HepG2 (cell line): ENCODE measurements at regions not wholly inside any gene's neighbourhood (a gene's known extent, or its start where the extent isn't known, plus 50 kb on each side); places are given as distances from the start of the nearest gene placed in this dataset.

ENCODE experiments used
- ASH2L ChIP-seq: fragments of 300-600, 200-600 bp; sonication (generic); IDR thresholded peaks from 2 replicates; pipeline ENCODE4 v1.7.0; 2017; ENCODE audit warnings: low read depth, mild to moderate bottlenecking, moderate library complexity, mixed read lengths, low read length; ENCODE audit not compliant: insufficient read length
- FOXK2 ChIP-seq: fragments of 450-650 bp; IDR thresholded peaks from 2 replicates; pipeline ENCODE4 v1.6.1; 2016
- HOXA7 ChIP-seq: sonication (generic); formaldehyde crosslinking; IDR thresholded peaks from 2 replicates; pipeline ENCODE4 v1.8.1; 2022; ENCODE audit warnings: mild to moderate bottlenecking, missing genetic modification reagents, moderate library complexity
- JUNB ChIP-seq: sonication (generic); formaldehyde crosslinking; IDR thresholded peaks from 2 replicates; pipeline ENCODE4 v1.8.0; 2022; ENCODE audit warnings: missing genetic modification reagents, mild to moderate bottlenecking, borderline replicate concordance
- PHB2 ChIP-seq: fragments of 450-650 bp; IDR thresholded peaks from 2 replicates; pipeline ENCODE4 v1.6.1; 2018; ENCODE audit not compliant: partially characterized antibody
- POLR2A ChIP-seq, 2 experiments: IDR thresholded peaks; 2 replicates each; pipeline ENCODE4 v1.6.1; 2011; ENCODE audit warnings: low read depth in 2 of 2, low read length in 2 of 2, mild to moderate bottlenecking in 1 of 2, moderate library complexity in 1 of 2; ENCODE audit not compliant: insufficient read depth in 1 of 2
- PTBP1 ChIP-seq: fragments of 200-400 bp; formaldehyde crosslinking; IDR thresholded peaks from 2 replicates; pipeline ENCODE4 v1.6.1; 2018; ENCODE audit warnings: low read length, low read depth; ENCODE audit not compliant: poor library complexity, severe bottlenecking
- ZNF496 ChIP-seq: sonication (generic); formaldehyde crosslinking; IDR thresholded peaks from 2 replicates; pipeline ENCODE4 v1.8.1; 2023; ENCODE audit warnings: mild to moderate bottlenecking, moderate library complexity, missing genetic modification reagents; ENCODE audit not compliant: insufficient replicate concordance
- ZNF788 ChIP-seq: sonication (generic); formaldehyde crosslinking; IDR thresholded peaks from 2 replicates; pipeline ENCODE4 v1.5.0; 2020; ENCODE audit warnings: mild to moderate bottlenecking, missing genetic modification reagents, borderline replicate concordance
- TF ChIP-seq, protein P1 (sequence below): sonication (generic); formaldehyde crosslinking; IDR thresholded peaks from 2 replicates; pipeline ENCODE4 v1.4.0; 2020; ENCODE audit warnings: mild to moderate bottlenecking, missing genetic modification reagents, borderline replicate concordance

- TF ChIP-seq, protein P1, sequence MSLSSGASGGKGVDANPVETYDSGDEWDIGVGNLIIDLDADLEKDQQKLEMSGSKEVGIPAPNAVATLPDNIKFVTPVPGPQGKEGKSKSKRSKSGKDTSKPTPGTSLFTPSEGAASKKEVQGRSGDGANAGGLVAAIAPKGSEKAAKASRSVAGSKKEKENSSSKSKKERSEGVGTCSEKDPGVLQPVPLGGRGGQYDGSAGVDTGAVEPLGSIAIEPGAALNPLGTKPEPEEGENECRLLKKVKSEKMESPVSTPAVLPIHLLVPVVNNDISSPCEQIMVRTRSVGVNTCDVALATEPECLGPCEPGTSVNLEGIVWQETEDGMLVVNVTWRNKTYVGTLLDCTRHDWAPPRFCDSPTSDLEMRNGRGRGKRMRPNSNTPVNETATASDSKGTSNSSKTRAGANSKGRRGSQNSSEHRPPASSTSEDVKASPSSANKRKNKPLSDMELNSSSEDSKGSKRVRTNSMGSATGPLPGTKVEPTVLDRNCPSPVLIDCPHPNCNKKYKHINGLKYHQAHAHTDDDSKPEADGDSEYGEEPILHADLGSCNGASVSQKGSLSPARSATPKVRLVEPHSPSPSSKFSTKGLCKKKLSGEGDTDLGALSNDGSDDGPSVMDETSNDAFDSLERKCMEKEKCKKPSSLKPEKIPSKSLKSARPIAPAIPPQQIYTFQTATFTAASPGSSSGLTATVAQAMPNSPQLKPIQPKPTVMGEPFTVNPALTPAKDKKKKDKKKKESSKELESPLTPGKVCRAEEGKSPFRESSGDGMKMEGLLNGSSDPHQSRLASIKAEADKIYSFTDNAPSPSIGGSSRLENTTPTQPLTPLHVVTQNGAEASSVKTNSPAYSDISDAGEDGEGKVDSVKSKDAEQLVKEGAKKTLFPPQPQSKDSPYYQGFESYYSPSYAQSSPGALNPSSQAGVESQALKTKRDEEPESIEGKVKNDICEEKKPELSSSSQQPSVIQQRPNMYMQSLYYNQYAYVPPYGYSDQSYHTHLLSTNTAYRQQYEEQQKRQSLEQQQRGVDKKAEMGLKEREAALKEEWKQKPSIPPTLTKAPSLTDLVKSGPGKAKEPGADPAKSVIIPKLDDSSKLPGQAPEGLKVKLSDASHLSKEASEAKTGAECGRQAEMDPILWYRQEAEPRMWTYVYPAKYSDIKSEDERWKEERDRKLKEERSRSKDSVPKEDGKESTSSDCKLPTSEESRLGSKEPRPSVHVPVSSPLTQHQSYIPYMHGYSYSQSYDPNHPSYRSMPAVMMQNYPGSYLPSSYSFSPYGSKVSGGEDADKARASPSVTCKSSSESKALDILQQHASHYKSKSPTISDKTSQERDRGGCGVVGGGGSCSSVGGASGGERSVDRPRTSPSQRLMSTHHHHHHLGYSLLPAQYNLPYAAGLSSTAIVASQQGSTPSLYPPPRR (CRISPR knock-in tag): no peak
- TF ChIP-seq FOXK2 (no peak), HOXA7 (CRISPR knock-in tag) (no peak), ZNF496 (no peak), ZNF788 (CRISPR knock-in tag) (no peak), PTBP1 (no peak), ASH2L (no peak), JUNB (CRISPR knock-in tag) (no peak), PHB2 (no peak), POLR2A (IDR thresholded peaks at IDR 0.05; ENCODE audit: insufficient read depth in 1 of 2, low read depth in 2 of 2, low read length in 2 of 2) (no peak)
Measured at GRCh38 chr3:88584451-88584850, 434.7 kb downstream of the C3orf38 start.
